HUES6 (cell line): ENCODE measurements at regions not wholly inside any gene's neighbourhood (a gene's known extent, or its start where the extent isn't known, plus 50 kb on each side); places are given as distances from the start of the nearest gene placed in this dataset.
"Not testable (repeated sequence)": the region's sequence is repeated elsewhere in the genome, so short reads cannot be mapped to it uniquely, and the experiment has no call there.

Experiments used
- H3K27ac ChIP-seq: 2 replicates; pipeline ENCODE4 v1.7.0; 2013; ENCODE audit warnings: low read depth, mild to moderate bottlenecking, low read length, inconsistent platforms
- H3K27me3 ChIP-seq: 2 replicates; pipeline ENCODE4 v1.6.1; 2013; ENCODE audit warnings: low read length; ENCODE audit not compliant: control insufficient read depth, insufficient read depth
- H3K36me3 ChIP-seq: 2 replicates; pipeline ENCODE4 v1.6.1; 2013; ENCODE audit warnings: low read length; ENCODE audit not compliant: control insufficient read depth, insufficient read depth
- H3K4me1 ChIP-seq: 2 replicates; pipeline ENCODE4 v1.6.1; 2013; ENCODE audit warnings: low read length; ENCODE audit not compliant: control insufficient read depth, insufficient read depth
- H3K4me3 ChIP-seq: 2 replicates; pipeline ENCODE4 v1.5.1; 2013; ENCODE audit warnings: low read depth, low read length
- H3K9ac ChIP-seq: one replicate; pipeline ENCODE4 v1.6.1; 2013; ENCODE audit warnings: mild to moderate bottlenecking, low read length
- H3K9me3 ChIP-seq: 2 replicates; pipeline ENCODE4 v1.6.1; 2013; ENCODE audit warnings: low read depth, low read length; ENCODE audit not compliant: control insufficient read depth, insufficient read depth

DNA sequence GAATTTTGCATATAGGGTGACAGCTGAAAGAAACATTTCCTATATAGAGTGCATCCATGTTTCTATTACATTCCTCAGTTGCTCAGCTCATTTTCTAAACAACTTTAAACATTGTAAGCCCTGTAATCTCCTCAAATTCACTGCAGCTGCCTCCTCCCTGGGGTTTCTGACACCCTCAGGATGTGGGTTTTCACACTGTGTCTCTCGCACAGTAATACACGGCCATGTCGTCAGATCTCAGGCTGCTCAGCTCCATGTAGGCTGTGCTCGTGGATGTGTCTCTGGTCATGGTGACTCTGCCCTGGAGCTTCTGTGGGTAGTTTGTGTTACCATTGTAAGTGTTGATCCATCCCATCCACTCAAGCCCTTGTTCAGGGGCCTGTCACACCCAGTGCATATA is 569.0 kb downstream of the GOLGA6L6 start:
- not testable (repeated sequence) for H3K9ac ChIP-seq, H3K36me3 ChIP-seq, H3K4me3 ChIP-seq, H3K27ac ChIP-seq, H3K4me1 ChIP-seq
- Histone ChIP-seq H3K27me3 (peaks cover 59% of the 10 kb centered on the region; the same call in 1 of the 2 replicates), H3K9me3 (peaks cover 42% of the 10 kb centered on the region; the same call in 1 of the 2 replicates)

DNA sequence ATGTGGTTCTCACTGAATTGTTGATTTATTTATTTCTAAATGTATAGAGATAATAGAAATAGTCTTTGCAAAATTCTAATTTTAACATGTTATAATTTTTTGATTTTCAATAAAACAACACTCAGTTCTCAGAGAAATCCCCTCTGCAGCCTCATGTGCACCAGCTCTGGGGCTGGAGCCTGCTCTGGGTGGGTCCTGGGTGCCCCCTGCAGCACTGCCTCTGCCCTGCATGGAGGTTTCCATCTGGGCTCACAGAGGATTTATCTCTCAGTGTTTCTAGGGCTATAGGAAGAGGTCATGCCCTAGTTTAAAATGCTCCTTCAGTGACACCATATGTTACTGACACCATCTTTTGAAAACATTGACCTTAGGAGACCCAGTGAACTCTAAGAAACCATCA is 576.0 kb downstream of the GOLGA6L6 start:
- not testable (repeated sequence) for H3K4me3 ChIP-seq, H3K9ac ChIP-seq, H3K27ac ChIP-seq, H3K36me3 ChIP-seq, H3K4me1 ChIP-seq
- Histone ChIP-seq H3K27me3 (peaks cover 41% of the 10 kb centered on the region; the same call in 1 of the 2 replicates), H3K9me3 (peaks cover 45% of the 10 kb centered on the region; the same call in 1 of the 2 replicates)

DNA sequence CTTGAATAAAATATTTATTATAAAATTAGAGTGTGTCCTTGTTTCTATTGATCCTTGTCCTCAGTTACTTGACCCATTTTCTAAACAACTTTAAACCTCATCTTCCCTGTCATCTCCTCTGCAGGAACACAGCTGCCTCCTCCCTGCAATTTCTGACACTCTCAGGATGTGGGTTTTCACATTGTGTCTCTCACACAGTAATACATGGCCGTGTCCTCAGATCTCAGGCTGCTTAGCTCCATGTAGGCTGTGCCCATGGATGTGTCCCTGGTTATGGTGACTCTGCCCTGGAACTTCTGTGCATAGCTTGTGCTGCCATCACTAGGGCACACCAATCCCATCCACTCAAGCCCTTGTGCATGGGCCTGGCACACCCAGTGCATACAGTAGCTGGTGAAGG is 577.1 kb downstream of the GOLGA6L6 start:
- not testable (repeated sequence) for H3K27ac ChIP-seq, H3K9ac ChIP-seq, H3K36me3 ChIP-seq, H3K4me1 ChIP-seq, H3K4me3 ChIP-seq
- Histone ChIP-seq H3K9me3 (peaks cover 48% of the 10 kb centered on the region), H3K27me3 (peaks cover 30% of the 10 kb centered on the region; the same call in 1 of the 2 replicates)

DNA sequence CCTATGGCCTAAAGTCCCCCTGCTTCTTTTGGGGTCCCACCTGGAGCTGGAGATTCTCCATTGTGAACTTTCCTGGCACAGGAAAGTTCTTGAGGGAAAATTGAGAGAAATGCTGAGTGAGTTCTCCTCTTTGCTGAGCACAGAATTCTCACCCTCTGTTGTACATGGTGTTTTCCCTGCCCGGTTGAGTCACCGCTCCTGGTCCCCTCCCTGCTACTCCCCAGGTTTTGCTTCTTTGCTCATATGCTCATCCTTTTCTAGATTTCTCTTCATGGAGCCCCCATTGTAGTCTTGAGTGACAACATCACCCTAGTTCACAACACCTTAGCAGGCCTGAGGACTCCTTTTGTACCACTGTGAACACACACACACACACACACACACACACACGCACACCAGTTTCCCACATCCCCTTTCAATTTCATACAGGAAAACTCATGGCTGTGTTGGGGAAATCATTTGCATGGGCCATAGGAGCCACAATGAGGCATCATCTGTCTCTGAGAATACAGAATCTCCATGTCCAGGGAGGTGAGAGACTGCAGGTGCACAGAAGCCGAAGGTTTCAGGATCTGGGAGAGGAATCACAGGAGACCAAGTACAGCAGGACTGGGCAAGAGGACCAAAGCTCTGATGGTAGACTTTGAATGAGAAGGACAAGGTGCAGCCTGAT is 585.3 kb downstream of the GOLGA6L6 start:
- Histone ChIP-seq H3K27me3 (no peaks in the 10 kb centered on the region), H3K36me3 (no peaks in the 10 kb centered on the region), H3K9ac (no peak overlapping the region), H3K4me3 (no peak overlapping the region), H3K4me1 (no peaks in the 10 kb centered on the region), H3K9me3 (peaks cover 35% of the 10 kb centered on the region), H3K27ac (no peak overlapping the region)

DNA sequence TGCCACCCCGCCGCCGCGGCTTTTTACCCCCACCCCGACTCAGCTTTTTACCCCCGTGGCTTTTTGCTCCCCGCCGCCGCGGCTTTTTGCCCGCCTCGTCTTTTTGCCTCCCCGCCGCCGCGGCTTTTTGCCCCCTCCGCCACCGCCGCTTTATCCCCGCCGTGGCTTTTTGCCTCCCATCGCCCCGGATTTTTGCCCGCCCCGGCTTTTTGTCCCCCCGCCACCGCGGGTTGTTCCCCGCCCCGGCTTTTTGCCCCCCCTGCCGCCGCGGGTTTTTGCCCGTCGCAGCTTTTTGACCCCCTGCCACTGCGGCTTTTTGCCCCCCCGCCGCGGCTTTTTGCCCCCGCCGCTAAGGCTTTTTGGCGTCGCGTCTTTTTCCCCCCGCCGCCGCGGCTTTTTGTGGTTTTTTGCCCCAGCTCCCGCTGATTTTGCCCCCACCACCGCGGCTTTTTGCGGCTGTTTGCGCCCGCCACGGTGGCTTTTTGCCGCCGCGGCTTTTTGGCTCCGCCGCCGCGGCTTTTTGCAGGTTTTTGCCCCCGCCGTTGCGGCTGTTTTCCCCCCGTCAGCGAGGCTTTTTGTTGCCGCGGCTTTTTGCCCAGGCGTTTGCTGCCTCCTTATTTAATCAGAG is 597.2 kb downstream of the GOLGA6L6 start:
- H3K4me3 ChIP-seq = no peak overlapping the region

DNA sequence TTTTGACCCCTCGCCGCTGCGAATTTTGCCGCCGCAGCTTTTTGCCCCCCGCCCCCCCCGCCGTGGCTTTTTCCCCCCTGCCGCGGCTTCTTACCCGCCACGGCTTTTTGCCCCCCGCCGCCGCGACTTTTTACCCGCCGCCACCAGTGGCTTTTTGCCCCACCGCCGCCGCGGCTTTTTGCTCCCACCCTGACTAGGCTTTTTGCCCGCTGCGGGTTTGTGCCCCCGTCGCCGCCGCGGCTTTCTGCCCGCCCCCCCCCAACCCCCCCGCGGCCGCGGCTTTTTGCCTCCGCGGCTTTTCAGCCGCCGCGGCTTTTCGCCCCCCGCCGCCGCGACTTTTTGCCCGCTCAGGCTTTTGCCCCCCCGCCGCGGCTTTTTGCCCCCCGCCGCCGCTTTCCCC is 598.1 kb downstream of the GOLGA6L6 start:
- Histone ChIP-seq H3K9ac (no peak overlapping the region), H3K9me3 (peaks cover 16% of the 10 kb centered on the region), H3K4me3 (no peak overlapping the region), H3K4me1 (no peaks in the 10 kb centered on the region), H3K27ac (no peak overlapping the region), H3K36me3 (no peaks in the 10 kb centered on the region), H3K27me3 (no peaks in the 10 kb centered on the region)

More for the DNA sequence above, 597.2 kb downstream of the GOLGA6L6 start:
- Histone ChIP-seq H3K9ac (no peak overlapping the region), H3K4me1 (no peaks in the 10 kb centered on the region), H3K9me3 (peaks cover 19% of the 10 kb centered on the region), H3K36me3 (no peaks in the 10 kb centered on the region), H3K27ac (no peak overlapping the region), H3K27me3 (no peaks in the 10 kb centered on the region)

DNA sequence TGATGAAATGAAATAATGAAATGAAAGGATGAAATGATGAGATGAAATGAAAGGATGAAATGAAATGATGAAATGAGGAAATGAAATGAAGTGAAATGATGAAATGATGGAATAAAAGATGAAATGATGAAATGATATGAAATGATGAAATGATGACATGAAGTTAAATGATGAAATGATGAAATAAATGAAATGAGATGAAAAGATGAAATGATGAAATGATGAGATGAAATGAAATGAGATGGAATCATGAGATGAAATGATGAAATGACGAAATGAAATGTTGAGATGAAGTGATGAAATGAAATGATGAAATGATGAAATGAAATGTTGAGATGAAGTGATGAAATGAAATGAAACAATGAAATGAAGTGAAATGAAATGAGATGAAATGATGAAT is 638.3 kb downstream of the GOLGA6L6 start:
- H3K27ac ChIP-seq, H3K4me1 ChIP-seq, H3K36me3 ChIP-seq, H3K27me3 ChIP-seq, H3K4me3 ChIP-seq, H3K9ac ChIP-seq: not testable (repeated sequence)
- H3K9me3 ChIP-seq = peaks cover 20% of the 10 kb centered on the region; the same call in 1 of the 2 replicates

DNA sequence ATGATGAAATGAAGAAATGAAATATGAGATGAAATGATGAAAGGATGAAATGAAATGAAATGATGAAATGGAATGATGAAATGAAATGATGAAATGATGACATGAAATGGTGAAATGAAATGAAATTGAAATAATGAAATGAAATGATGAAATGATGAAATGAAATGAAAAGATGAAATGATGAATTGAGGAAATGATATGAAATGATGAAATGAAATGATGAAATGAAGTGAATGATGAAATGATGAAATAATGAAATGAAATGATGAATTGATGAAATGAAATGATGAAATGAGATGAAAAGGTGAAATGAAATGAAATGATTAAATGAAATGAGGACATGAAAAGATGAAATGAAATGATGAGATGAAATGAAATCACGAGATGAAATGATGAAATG is 639.2 kb downstream of the GOLGA6L6 start:
- H3K9ac ChIP-seq, H3K4me1 ChIP-seq: not testable (repeated sequence)

DNA sequence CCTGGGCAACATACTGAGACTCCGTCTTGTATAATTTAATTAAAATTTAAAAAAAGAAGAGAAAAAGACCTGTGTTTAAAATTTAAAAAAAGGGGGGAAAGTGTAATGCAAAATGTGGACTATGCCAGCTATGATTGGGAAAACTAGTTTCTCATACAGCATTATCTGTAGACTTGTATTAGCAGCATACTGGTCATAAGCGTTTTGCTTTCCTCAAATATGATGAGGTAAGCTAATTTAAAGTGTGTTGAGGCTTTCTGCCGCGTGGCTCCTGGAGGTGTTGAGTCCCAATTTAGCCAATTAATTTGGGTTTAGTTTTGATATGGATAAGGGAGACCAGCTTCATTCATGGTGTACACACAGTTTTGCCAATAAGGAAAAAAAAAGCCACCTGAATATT is 640.2 kb downstream of the GOLGA6L6 start:
- not testable (repeated sequence) for H3K4me3 ChIP-seq, H3K27ac ChIP-seq, H3K4me1 ChIP-seq, H3K36me3 ChIP-seq, H3K9ac ChIP-seq, H3K27me3 ChIP-seq
- peaks cover 17% of the 10 kb centered on the region; the same call in 1 of the 2 replicates for H3K9me3 ChIP-seq

More for the DNA sequence above, 639.2 kb downstream of the GOLGA6L6 start:
- not testable (repeated sequence) for H3K27ac ChIP-seq, H3K4me3 ChIP-seq, H3K27me3 ChIP-seq, H3K36me3 ChIP-seq
- peaks cover 17% of the 10 kb centered on the region; the same call in 1 of the 2 replicates for H3K9me3 ChIP-seq

DNA sequence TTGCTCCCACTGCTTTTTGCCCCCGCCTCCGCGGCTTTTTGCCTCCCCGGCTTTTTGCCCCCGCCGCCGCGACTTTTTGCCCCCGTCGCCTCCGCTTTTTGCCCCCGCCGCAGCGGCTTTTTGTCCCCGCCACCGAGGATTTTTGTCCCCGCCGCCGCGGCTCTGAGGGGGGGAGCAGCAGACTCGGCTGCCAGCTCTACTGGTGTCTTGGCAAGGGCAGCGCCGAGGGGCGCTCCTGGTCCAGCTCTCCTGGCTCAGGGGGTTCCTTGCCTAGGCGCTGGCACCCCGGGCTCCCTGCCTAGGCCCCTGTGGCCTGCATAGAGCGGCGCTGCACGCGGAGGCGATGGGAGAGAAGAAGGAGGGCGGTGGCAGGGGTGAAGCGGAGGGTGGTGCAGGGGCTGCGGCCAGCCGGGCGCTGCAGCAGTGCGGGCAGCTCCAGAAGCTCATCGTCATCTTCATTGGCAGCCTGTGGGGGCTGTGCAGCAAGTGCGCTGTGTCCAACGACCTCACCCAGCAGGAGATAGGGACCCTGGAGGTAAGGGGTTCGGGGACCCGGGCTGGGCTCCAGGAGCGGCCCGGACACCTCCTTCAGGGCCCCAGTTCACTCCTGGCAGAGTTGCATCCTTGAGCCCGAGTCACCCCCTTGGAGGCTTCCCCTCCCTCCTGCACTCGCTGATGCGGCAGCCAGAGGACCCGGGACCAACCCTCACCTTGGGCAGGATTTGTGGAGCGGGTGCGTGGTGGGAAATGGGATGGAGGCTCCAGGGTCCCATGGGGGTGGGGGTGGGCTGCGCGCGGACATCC is 642.4 kb downstream of the GOLGA6L6 start:
- Histone ChIP-seq H3K4me1 (no peaks in the 10 kb centered on the region), H3K36me3 (no peaks in the 10 kb centered on the region), H3K27ac (no peak overlapping the region)

DNA sequence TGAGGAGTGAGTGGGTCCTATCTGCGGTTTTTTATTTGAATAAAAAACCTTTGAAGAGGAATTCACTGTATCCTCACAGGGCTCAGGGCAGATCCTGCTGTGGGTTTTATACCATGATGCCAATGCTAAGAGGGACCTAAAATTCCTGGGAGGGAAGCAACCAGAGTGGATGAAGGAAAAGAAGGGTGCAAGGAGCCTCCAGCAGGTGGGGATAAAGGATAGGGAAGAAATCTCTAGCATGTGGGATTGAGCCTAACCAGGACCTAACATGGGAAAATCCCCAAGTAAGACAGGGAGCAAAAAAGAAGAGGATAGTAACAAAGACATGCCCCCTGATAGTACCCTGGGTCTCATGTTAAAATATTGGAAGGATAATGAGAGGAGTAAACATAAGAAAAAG is 652.8 kb downstream of the GOLGA6L6 start:
- not testable (repeated sequence) for H3K4me1 ChIP-seq, H3K27me3 ChIP-seq, H3K9me3 ChIP-seq, H3K36me3 ChIP-seq, H3K27ac ChIP-seq, H3K9ac ChIP-seq, H3K4me3 ChIP-seq

More for the DNA sequence above, 642.4 kb downstream of the GOLGA6L6 start:
- no peaks in the 10 kb centered on the region for H3K27me3 ChIP-seq
- no peak overlapping the region for H3K9ac ChIP-seq
- H3K9me3 ChIP-seq = peaks cover 17% of the 10 kb centered on the region; the same call in 1 of the 2 replicates
- no peak overlapping the region for H3K4me3 ChIP-seq
